GM12865 (cell line): ENCODE measurements at regions not wholly inside any gene's neighbourhood (a gene's known extent, or its start where the extent isn't known, plus 50 kb on each side); places are given as distances from the start of the nearest gene placed in this dataset.

Source experiments
- DNase-seq: peaks from one replicate; pipeline ENCODE4 v3.0.0; 2010; ENCODE audit warnings: low read depth
- H3K4me3 ChIP-seq: 2 replicates; pipeline ENCODE4 v1.5.1; 2011; ENCODE audit warnings: mild to moderate bottlenecking, low read depth, low read length, control low read depth
- CTCF ChIP-seq: IDR thresholded peaks from 2 replicates; pipeline ENCODE4 v1.5.1; 2011; ENCODE audit warnings: low read length, control low read depth, low read depth, inconsistent platforms; ENCODE audit not compliant: insufficient read depth; ENCODE audit errors: missing control alignments

- TF ChIP-seq CTCF: no peak
- H3K4me3 ChIP-seq: no peak overlapping the region
- DNase-seq: no peak
Observed at GRCh38 chr9:71567890-71568289, 200.4 kb downstream of the CEMIP2 start.

GRCh38 chr9:71562140-71562539 lies 206.2 kb downstream of the CEMIP2 start:
- no peak overlapping the region for H3K4me3 ChIP-seq
- TF ChIP-seq CTCF: no peak
- no peak for DNase-seq

- DNase-seq: no peak
- no peak overlapping the region for H3K4me3 ChIP-seq
- no peak for TF ChIP-seq CTCF
Observed at GRCh38 chr9:71557310-71557709, 211.0 kb downstream of the CEMIP2 start.

- DNase-seq: no peak
- H3K4me3 ChIP-seq: no peak overlapping the region
- TF ChIP-seq CTCF: no peak
Observed at GRCh38 chr9:71552480-71552879, 215.8 kb downstream of the CEMIP2 start.

- no peak for TF ChIP-seq CTCF
- no peak overlapping the region for H3K4me3 ChIP-seq
- peak; percentile 8 for DNase-seq
Observed at GRCh38 chr9:71549023-71549422, 219.3 kb downstream of the CEMIP2 start.

GRCh38 chr9:71544464-71544863 lies 223.8 kb downstream of the CEMIP2 start:
- TF ChIP-seq CTCF: no peak
- H3K4me3 ChIP-seq: no peak overlapping the region
- DNase-seq: no peak

GRCh38 chr9:71541436-71541835 lies 226.9 kb downstream of the CEMIP2 start:
- H3K4me3 ChIP-seq: no peak overlapping the region

More at GRCh38 chr9:71541436-71541835, 226.9 kb downstream of the CEMIP2 start:
- no peak for TF ChIP-seq CTCF
- no peak for DNase-seq
